PC-3 (cell line): ENCODE measurements at regions not wholly inside any gene's neighbourhood (a gene's known extent, or its start where the extent isn't known, plus 50 kb on each side); places are given as distances from the start of the nearest gene placed in this dataset.
"Not testable (repeated sequence)": the region's sequence is repeated elsewhere in the genome, so short reads cannot be mapped to it uniquely, and the experiment has no call there.

Source experiments
- ATAC-seq: fragments of 200-7000 bp; cut with Tn5 transposase; 2 replicates; pipeline ENCODE4 v1.9.1; 2020; ENCODE audit warnings: mild to moderate bottlenecking, moderate library complexity
- BruUV-seq: library from RNA; stranded (reverse); fragments of 400-500 nt; replicated peaks from 2 replicates; lab custom pipeline; 2021; lab: Mats Ljungman, UMichigan
- CTCF ChIA-PET: fragments of 300-600 bp; sonication (Branson Sonifier 250); formaldehyde crosslinking; loops from one replicate; lab custom pipeline; 2022; ENCODE audit warnings: antibody characterized with exemption; lab: Charles Lee
- POLR2A ChIA-PET: fragments of 300-600 bp; sonication (Branson Sonifier 250); formaldehyde crosslinking; loops from one replicate; lab custom pipeline; 2022; ENCODE audit warnings: antibody characterized with exemption; ENCODE audit not compliant: unreplicated experiment; lab: Charles Lee
- DNase-seq: peaks from one replicate; pipeline ENCODE4 v3.0.0-alpha.2; 2015
- H2AFZ ChIP-seq: fragments of 300-600 bp; sonication (generic); 2 replicates; pipeline ENCODE4 v1.6.0; 2016; ENCODE audit warnings: antibody characterized with exemption, low read length
- H3F3A ChIP-seq: fragments of 300-600 bp; sonication (generic); one replicate; pipeline ENCODE4 v1.6.0; 2017; ENCODE audit warnings: antibody characterized with exemption, low read length, control low read depth, mild to moderate bottlenecking; ENCODE audit not compliant: unreplicated experiment
- H3K27ac ChIP-seq: fragments of 300-600 bp; sonication (generic); 2 replicates; pipeline ENCODE4 v1.5.1; 2016; ENCODE audit warnings: mild to moderate bottlenecking, low read length
- H3K27me3 ChIP-seq: fragments of 300-600 bp; sonication (generic); 2 replicates; pipeline ENCODE4 v1.6.1; 2016; ENCODE audit warnings: low read length, mixed read lengths
- H3K36me3 ChIP-seq: fragments of 300-600 bp; sonication (generic); 2 replicates; pipeline ENCODE4 v1.6.1; 2016; ENCODE audit warnings: low read depth, mixed run types, low read length, mixed read lengths
- H3K4me1 ChIP-seq: fragments of 300-600 bp; sonication (generic); 2 replicates; pipeline ENCODE4 v1.5.1; 2016; ENCODE audit warnings: low read length; ENCODE audit not compliant: insufficient read depth
- H3K4me2 ChIP-seq: fragments of 300-600 bp; sonication (generic); 2 replicates; pipeline ENCODE4 v1.6.0; 2016; ENCODE audit warnings: low read length
- H3K4me3 ChIP-seq: fragments of 300-600 bp; sonication (generic); 2 replicates; pipeline ENCODE4 v1.5.1; 2016; ENCODE audit warnings: mild to moderate bottlenecking, low read length, mixed read lengths
- H3K79me2 ChIP-seq: fragments of 300-600 bp; sonication (generic); 2 replicates; pipeline ENCODE4 v1.6.1; 2017; ENCODE audit warnings: low read length, mixed read lengths
- H3K9ac ChIP-seq: fragments of 300-600 bp; sonication (generic); 2 replicates; pipeline ENCODE4 v1.6.0; 2016; ENCODE audit warnings: mild to moderate bottlenecking, low read length
- H3K9me2 ChIP-seq: fragments of 300-600 bp; sonication (generic); replicated peaks from 2 replicates; pipeline ENCODE4 v1.6.1; 2016; ENCODE audit warnings: mixed run types, low read length, mixed read lengths
- H3K9me3 ChIP-seq: fragments of 300-600 bp; sonication (generic); 2 replicates; pipeline ENCODE4 v1.6.1; 2016; ENCODE audit warnings: low read length, mixed read lengths
- H4K20me1 ChIP-seq: fragments of 300-600 bp; sonication (generic); 2 replicates; pipeline ENCODE4 v1.6.1; 2016; ENCODE audit warnings: low read length, mixed read lengths
- EZH2 ChIP-seq: fragments of 300-600 bp; sonication (generic); IDR thresholded peaks from one replicate; pipeline ENCODE4 v1.6.1; 2017; ENCODE audit warnings: antibody characterized with exemption, mild to moderate bottlenecking, low read length; ENCODE audit not compliant: unreplicated experiment
- EZH2phosphoT487 ChIP-seq: fragments of 300-600 bp; sonication (generic); IDR thresholded peaks from 2 replicates; pipeline ENCODE4 v1.6.1; 2018; ENCODE audit warnings: mild to moderate bottlenecking, antibody characterized with exemption, low read length, borderline replicate concordance
- intact Hi-C: fragments of 100-400 bp; cut with micrococcal nuclease; formaldehyde crosslinking; loops from 2 replicates; pipeline ENCODE4 v1.9.0; 2023
- TF ChIP-seq, protein P1 (sequence below): fragments of 300-600 bp; sonication (generic); conservative IDR thresholded peaks from 2 replicates; pipeline ENCODE4 v1.5.1; 2017; ENCODE audit warnings: antibody characterized with exemption, low read depth, mild to moderate bottlenecking, low read length

- no peak overlapping the region for H3K9ac ChIP-seq
- intact Hi-C loops = no loop called here
- H3K4me3 ChIP-seq = no peak overlapping the region
- H2AFZ ChIP-seq = no peak overlapping the region
- ChIA-PET CTCF (interaction anchor here (0.7 kb wide), 1 partner anchor 548 kb away, joined by 3 read pairs; no protein-coding TSS in a partner anchor), POLR2A (interaction anchor here (0.6 kb wide), 1 partner anchor 45 kb away, joined by 3 read pairs; no protein-coding TSS in a partner anchor)
- DNase-seq (no peak), ATAC-seq (no peak)
- no TSS peak for BruUV-seq
- H3K79me2 ChIP-seq = no peaks in the 10 kb centered on the region
- H3K9me2 ChIP-seq = no peaks in the 10 kb centered on the region
- no peaks in the 10 kb centered on the region for H3K9me3 ChIP-seq
- H3F3A ChIP-seq = no peaks in the 10 kb centered on the region
- H4K20me1 ChIP-seq = no peaks in the 10 kb centered on the region
- H3K27ac ChIP-seq = no peak overlapping the region
- no peaks in the 10 kb centered on the region for H3K36me3 ChIP-seq
- TF ChIP-seq EZH2 (no peak), EZH2phosphoT487 (no peak)
- TF ChIP-seq, protein P1, sequence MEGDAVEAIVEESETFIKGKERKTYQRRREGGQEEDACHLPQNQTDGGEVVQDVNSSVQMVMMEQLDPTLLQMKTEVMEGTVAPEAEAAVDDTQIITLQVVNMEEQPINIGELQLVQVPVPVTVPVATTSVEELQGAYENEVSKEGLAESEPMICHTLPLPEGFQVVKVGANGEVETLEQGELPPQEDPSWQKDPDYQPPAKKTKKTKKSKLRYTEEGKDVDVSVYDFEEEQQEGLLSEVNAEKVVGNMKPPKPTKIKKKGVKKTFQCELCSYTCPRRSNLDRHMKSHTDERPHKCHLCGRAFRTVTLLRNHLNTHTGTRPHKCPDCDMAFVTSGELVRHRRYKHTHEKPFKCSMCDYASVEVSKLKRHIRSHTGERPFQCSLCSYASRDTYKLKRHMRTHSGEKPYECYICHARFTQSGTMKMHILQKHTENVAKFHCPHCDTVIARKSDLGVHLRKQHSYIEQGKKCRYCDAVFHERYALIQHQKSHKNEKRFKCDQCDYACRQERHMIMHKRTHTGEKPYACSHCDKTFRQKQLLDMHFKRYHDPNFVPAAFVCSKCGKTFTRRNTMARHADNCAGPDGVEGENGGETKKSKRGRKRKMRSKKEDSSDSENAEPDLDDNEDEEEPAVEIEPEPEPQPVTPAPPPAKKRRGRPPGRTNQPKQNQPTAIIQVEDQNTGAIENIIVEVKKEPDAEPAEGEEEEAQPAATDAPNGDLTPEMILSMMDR = no peak
- no peaks in the 10 kb centered on the region for H3K27me3 ChIP-seq
- H3K4me1 ChIP-seq = no peaks in the 10 kb centered on the region
- no peak overlapping the region for H3K4me2 ChIP-seq
Measured at GRCh38 chr13:50171590-50172282, 156.5 kb downstream of the KCNRG start.

DNA sequence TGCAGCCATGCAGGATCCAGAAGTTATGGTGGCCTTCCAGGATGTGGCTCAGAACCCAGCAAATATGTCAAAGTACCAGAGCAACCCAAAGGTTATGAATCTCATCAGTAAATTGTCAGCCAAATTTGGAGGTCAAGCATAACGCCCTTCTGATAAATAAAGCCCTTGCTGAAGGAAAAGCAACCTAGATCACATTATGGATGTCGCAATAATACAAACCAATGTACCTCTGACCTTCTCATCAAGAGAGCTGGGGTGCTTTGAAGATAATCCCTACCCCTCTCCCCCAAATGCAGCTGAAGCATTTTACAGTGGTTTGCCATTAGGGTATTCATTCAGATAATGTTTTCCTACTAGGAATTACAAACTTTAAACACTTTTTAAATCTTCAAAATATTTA lies 157.8 kb downstream of the KCNRG start:
- H3K36me3 ChIP-seq, H3K4me3 ChIP-seq, H2AFZ ChIP-seq, H3K9me3 ChIP-seq, H3K9ac ChIP-seq, BruUV-seq, H3K27me3 ChIP-seq, CTCF ChIA-PET, intact Hi-C loops, H3K27ac ChIP-seq, H3K4me1 ChIP-seq, H3F3A ChIP-seq, H4K20me1 ChIP-seq, POLR2A ChIA-PET, ATAC-seq, H3K4me2 ChIP-seq, H3K79me2 ChIP-seq, H3K9me2 ChIP-seq, DNase-seq: not testable (repeated sequence)

GRCh38 chr13:50174630-50175029 lies 159.4 kb downstream of the KCNRG start:
- intact Hi-C loops = no loop called here
- H3K79me2 ChIP-seq = no peaks in the 10 kb centered on the region
- no peaks in the 10 kb centered on the region for H4K20me1 ChIP-seq
- no peak for ATAC-seq
- H2AFZ ChIP-seq = no peak overlapping the region
- POLR2A ChIA-PET = no interaction called here
- H3K9ac ChIP-seq = no peak overlapping the region
- H3K36me3 ChIP-seq = no peaks in the 10 kb centered on the region
- no peak for DNase-seq
- H3K9me2 ChIP-seq = no peaks in the 10 kb centered on the region
- H3K9me3 ChIP-seq = no peaks in the 10 kb centered on the region
- H3K27me3 ChIP-seq = no peaks in the 10 kb centered on the region
- TF ChIP-seq, protein P1 = no peak
- TF ChIP-seq EZH2 (no peak), EZH2phosphoT487 (no peak)
- no peaks in the 10 kb centered on the region for H3K4me1 ChIP-seq
- BruUV-seq = no TSS peak
- H3K4me3 ChIP-seq = no peak overlapping the region
- no peaks in the 10 kb centered on the region for H3F3A ChIP-seq
- no peak overlapping the region for H3K27ac ChIP-seq
- CTCF ChIA-PET = no interaction called here
- no peak overlapping the region for H3K4me2 ChIP-seq
